ENCODE measurements at regions not wholly inside any gene's neighbourhood (a gene's known extent, or its start where the extent isn't known, plus 50 kb on each side); places are given as distances from the start of the nearest gene placed in this dataset.

- FAIRE-seq = no peak
- TF ChIP-seq, protein P1, sequence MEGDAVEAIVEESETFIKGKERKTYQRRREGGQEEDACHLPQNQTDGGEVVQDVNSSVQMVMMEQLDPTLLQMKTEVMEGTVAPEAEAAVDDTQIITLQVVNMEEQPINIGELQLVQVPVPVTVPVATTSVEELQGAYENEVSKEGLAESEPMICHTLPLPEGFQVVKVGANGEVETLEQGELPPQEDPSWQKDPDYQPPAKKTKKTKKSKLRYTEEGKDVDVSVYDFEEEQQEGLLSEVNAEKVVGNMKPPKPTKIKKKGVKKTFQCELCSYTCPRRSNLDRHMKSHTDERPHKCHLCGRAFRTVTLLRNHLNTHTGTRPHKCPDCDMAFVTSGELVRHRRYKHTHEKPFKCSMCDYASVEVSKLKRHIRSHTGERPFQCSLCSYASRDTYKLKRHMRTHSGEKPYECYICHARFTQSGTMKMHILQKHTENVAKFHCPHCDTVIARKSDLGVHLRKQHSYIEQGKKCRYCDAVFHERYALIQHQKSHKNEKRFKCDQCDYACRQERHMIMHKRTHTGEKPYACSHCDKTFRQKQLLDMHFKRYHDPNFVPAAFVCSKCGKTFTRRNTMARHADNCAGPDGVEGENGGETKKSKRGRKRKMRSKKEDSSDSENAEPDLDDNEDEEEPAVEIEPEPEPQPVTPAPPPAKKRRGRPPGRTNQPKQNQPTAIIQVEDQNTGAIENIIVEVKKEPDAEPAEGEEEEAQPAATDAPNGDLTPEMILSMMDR (IDR thresholded peaks at IDR 0.05; ENCODE audit: insufficient read depth, low read length, severe bottlenecking) = no peak
- Histone ChIP-seq H3K27me3 (ENCODE audit: control insufficient read depth, insufficient read depth, low read length) (no peaks in the 10 kb centered on the region), H3K36me3 (ENCODE audit: control insufficient read depth, insufficient read depth, low read length) (no peaks in the 10 kb centered on the region), H3K4me3 (ENCODE audit: low read depth, low read length) (no peak overlapping the region)
- no peak for DNase-seq (ENCODE audit: low read depth)
Observed at GRCh38 chr19:28196961-28197360, 1016.0 kb downstream of the UQCRFS1 start.

- H3K4me3 ChIP-seq (ENCODE audit: low read depth, low read length) = no peak overlapping the region
- no peaks in the 10 kb centered on the region for H3K36me3 ChIP-seq (ENCODE audit: control insufficient read depth, insufficient read depth, low read length)
- no peaks in the 10 kb centered on the region for H3K27me3 ChIP-seq (ENCODE audit: control insufficient read depth, insufficient read depth, low read length)
- FAIRE-seq (no peak), DNase-seq (ENCODE audit: low read depth) (no peak)
- TF ChIP-seq, protein P1 (IDR thresholded peaks at IDR 0.05; ENCODE audit: insufficient read depth, low read length, severe bottlenecking) = no peak
Observed at GRCh38 chr19:28196101-28196500, 1016.9 kb downstream of the UQCRFS1 start.

GRCh38 chr19:28185646-28186045 lies 1027.3 kb downstream of the UQCRFS1 start:
- Histone ChIP-seq H3K27me3 (ENCODE audit: control insufficient read depth, insufficient read depth, low read length) (no peaks in the 10 kb centered on the region), H3K36me3 (ENCODE audit: control insufficient read depth, insufficient read depth, low read length) (no peaks in the 10 kb centered on the region), H3K4me3 (ENCODE audit: low read depth, low read length) (no peak overlapping the region)
- TF ChIP-seq, protein P1 (IDR thresholded peaks at IDR 0.05; ENCODE audit: insufficient read depth, low read length, severe bottlenecking) = no peak
- FAIRE-seq (no peak), DNase-seq (ENCODE audit: low read depth) (no peak)

- Histone ChIP-seq H3K4me3 (ENCODE audit: low read depth, low read length) (no peak overlapping the region), H3K36me3 (ENCODE audit: control insufficient read depth, insufficient read depth, low read length) (no peaks in the 10 kb centered on the region), H3K27me3 (ENCODE audit: control insufficient read depth, insufficient read depth, low read length) (no peaks in the 10 kb centered on the region)
- no peak for FAIRE-seq
- TF ChIP-seq, protein P1 (IDR thresholded peaks at IDR 0.05; ENCODE audit: insufficient read depth, low read length, severe bottlenecking) = no peak
- DNase-seq (ENCODE audit: low read depth) = peak; percentile 24
Observed at GRCh38 chr19:28184997-28185396, 1028.0 kb downstream of the UQCRFS1 start.

GRCh38 chr19:28176193-28176592 lies 1036.8 kb downstream of the UQCRFS1 start:
- DNase-seq (ENCODE audit: low read depth) = no peak

GRCh38 chr19:28171983-28172382 lies 1041.0 kb downstream of the UQCRFS1 start:
- no peak overlapping the region for H3K4me3 ChIP-seq (ENCODE audit: low read depth, low read length)
- H3K27me3 ChIP-seq (ENCODE audit: control insufficient read depth, insufficient read depth, low read length) = no peaks in the 10 kb centered on the region
- TF ChIP-seq, protein P1 (IDR thresholded peaks at IDR 0.05; ENCODE audit: insufficient read depth, low read length, severe bottlenecking) = no peak
- FAIRE-seq (no peak), DNase-seq (ENCODE audit: low read depth) (no peak)
- H3K36me3 ChIP-seq (ENCODE audit: control insufficient read depth, insufficient read depth, low read length) = no peaks in the 10 kb centered on the region

More at GRCh38 chr19:28176193-28176592, 1036.8 kb downstream of the UQCRFS1 start:
- FAIRE-seq = no peak
- no peaks in the 10 kb centered on the region for H3K36me3 ChIP-seq (ENCODE audit: control insufficient read depth, insufficient read depth, low read length)
- H3K4me3 ChIP-seq (ENCODE audit: low read depth, low read length) = no peak overlapping the region
- H3K27me3 ChIP-seq (ENCODE audit: control insufficient read depth, insufficient read depth, low read length) = no peaks in the 10 kb centered on the region
- TF ChIP-seq, protein P1 (IDR thresholded peaks at IDR 0.05; ENCODE audit: insufficient read depth, low read length, severe bottlenecking) = no peak

All from bronchial epithelial cell (primary cell).